NCI-H146 (cell line): ENCODE measurements at regions not wholly inside any gene's neighbourhood (a gene's known extent, or its start where the extent isn't known, plus 50 kb on each side); places are given as distances from the start of the nearest gene placed in this dataset.
"Not testable (repeated sequence)": the region's sequence is repeated elsewhere in the genome, so short reads cannot be mapped to it uniquely, and the experiment has no call there.

Experiments
- DNase-seq: peaks from one replicate; lab custom pipeline; 2025; lab: John Stamatoyannopoulos, UW

DNA sequence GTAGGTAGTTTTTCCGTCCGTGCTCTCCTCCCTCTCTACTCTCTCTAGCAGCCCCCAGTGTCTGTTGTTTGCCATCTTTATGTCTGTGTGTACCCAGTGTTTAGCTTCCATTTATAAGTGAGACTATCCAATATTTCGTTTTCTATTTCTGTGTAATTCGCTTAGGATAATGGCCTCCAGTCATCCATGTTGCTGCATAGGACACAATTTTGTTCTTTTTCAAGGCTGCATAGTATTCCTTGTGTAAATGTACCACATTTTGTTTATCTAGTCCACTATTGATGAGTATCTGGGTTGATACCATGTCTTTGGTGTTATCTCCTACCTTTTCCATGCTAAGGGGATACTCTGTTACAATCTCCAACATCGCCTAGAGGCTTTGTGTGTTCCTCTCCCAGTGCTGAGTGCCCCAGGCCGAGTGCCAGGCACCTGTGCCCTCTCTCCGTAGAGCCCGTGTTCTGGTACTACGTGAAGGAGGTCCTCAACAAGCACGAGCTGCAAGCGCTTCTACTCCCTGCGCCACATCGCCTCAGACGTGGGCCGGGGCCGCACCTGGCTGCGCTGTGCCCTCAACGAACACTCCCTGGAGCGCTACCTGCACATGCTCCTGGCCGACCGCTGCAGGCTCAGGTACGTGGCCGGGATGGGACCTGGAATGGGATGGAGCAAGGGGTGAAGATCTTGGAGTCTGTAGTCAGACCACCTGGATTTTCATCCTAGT is 51.0 kb downstream of the NPIPB11 start:
- DNase-seq = not testable (repeated sequence)

DNA sequence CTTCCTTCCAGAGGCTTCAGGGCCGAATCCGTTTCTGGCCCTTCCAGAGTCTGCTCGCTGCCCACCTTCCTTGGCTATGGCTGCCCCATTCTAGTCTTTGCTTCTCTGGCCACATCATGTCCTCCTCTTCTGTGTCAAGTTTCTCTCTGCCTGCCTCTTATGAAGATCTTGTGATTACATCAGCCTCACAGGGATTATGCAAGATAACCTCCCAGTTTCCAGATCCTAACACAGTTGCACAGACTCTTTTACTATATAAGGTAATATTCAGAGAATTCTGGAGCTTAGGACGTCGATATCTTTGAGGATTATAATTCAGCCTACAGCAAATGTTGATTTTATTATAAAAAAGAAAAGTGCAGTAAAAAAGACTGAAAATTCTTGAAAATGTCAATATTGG is 52.1 kb downstream of the NPIPB11 start:
- not testable (repeated sequence) for DNase-seq

DNA sequence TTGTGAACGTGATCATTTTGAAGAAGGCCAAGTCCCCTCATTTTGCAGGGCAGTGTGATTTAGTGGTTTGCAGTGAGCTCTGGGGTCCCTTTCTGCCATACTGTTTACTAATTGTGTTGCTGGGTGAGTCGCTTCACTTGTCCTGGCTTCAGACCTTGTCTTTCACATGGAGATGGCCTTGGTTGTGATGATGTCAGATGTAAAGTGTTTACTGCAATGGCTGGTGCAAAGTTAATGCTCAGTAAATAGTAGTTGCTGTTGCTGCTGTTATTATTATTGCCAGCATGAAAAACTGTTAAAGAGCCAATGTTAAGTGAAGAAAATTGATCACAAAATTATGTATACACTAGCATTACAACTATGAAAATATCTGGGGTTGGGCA is 53.9 kb downstream of the NPIPB11 start:
- DNase-seq = not testable (repeated sequence)

DNA sequence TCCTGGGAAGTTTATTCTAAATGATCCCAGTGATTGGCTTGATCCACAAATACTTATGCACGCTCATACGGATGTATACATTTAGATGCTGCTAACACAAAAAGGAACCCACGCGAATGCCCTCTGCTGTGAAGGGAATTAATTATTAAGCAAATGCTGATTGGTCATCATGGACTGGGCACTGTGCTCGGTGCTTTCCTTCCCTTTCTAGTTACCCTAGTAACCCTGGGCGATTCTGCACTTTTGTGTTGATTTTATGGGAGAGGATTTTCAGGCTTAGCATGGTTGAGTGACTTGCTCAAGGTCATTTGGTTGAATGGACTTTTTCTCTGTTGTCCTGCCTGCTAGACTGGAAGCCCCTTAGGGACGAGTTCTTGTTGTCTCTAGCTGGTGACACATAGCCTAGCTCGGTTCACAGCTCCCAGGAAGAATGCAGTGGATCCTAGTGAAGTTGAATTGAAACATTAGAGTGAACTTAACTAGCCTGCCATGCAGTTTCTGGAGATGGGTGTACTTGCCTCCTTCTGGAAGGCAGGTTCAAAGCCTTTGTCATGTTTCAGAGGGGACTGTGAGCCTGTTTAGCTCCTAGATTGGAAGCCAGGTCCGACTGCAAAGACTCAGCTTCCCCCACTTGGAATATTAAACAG is 54.4 kb downstream of the NPIPB11 start:
- DNase-seq = not testable (repeated sequence)

DNA sequence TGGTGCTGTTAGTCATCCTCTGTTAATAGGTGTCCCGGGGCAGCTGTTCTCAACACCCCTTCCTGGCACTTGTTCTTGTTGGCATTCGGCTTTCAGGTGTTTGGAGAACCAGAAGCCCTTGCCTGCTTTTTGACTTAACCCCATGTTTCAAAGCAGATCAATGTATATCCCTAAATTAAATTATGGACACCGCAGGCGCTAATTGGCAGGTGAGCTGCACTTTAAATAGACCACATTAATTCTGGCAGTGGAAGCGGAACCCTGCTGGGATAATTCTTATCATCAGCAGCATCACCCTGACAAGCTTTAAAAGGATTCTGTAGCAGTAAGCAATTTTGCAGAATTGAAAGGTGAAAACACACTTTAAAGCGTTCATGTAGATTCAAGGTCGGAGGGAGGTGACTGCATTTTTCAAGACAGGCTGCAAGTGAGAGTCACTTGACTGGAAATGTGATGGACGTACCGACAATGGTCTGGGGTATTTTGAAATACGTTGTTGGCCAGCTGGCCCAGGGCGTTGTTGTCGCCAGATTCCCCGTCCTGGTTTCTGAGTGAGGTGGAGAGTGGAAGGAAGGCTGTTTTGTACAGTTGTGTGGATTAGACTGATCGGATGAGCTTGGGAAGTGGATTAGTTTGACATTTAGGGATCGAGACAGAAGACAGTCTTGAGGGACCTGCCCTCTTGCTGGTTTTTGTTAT is 55.1 kb downstream of the NPIPB11 start:
- DNase-seq = peak; percentile 86

DNA sequence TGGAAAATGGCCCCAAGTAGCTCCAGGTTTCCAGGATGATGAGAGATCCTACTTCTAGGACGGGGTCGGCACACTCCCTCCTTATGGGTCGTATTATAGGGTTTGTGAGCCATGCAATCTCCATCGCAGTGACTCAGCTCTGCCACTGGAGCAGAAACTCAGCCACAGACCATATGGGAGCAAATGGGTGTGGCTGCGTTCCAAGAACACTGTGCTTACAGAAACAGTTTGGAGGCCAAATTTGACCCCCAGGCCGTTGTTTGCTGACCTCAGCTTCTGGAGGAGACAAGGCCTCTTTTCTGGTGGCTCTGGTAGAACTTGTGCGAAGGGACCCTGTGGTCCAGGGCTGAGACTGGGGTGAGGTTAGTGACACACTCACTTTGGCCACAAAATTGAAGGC is 56.5 kb downstream of the NPIPB11 start:
- DNase-seq = not testable (repeated sequence)

DNA sequence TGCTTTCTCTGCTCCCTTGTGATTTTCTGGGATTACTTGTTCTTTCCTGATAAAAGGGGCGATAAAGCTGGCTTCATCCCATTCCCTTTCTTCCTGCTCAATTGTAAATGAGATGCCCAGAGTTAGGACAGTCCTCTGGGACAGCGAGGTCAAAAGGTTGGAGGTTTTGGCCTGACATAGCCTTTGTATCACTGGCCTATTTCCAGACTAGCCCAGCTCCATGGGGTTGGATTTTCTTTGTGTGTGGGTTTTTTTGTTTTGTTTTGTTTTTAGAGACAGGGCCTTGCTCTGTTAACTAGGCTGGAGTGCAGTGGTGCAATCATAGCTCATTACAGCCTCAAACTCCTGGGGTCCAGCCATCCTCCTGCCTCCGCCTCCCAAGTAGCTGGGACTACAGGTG is 57.8 kb downstream of the NPIPB11 start:
- not testable (repeated sequence) for DNase-seq

DNA sequence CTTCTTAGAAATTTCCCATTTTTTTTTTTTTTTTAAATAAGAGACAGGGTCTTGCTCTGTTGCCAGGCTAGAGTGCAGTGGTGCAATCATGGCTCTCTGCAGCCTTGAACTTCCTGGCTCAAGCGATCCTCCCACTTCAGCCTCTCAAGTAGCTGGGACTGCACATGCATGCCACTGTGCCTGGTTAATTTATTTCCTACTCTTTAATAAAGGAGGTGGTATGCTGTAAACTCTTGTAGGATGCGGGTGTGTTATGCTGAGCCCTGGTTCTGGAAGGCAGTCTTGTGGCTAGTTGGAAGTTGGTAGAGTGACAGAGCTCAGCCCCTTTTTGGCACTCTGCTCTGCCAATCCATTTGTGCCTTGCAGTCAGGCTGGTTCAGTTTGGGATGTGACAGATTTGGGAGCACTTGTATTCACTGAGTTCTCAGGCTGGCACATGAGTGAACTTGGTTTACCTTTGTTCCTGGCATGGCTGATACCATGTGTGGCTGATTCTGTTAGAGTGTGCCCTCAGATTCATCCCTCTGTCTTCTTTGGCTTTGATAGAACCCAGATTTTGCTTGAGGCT is 58.3 kb downstream of the NPIPB11 start:
- not testable (repeated sequence) for DNase-seq

DNA sequence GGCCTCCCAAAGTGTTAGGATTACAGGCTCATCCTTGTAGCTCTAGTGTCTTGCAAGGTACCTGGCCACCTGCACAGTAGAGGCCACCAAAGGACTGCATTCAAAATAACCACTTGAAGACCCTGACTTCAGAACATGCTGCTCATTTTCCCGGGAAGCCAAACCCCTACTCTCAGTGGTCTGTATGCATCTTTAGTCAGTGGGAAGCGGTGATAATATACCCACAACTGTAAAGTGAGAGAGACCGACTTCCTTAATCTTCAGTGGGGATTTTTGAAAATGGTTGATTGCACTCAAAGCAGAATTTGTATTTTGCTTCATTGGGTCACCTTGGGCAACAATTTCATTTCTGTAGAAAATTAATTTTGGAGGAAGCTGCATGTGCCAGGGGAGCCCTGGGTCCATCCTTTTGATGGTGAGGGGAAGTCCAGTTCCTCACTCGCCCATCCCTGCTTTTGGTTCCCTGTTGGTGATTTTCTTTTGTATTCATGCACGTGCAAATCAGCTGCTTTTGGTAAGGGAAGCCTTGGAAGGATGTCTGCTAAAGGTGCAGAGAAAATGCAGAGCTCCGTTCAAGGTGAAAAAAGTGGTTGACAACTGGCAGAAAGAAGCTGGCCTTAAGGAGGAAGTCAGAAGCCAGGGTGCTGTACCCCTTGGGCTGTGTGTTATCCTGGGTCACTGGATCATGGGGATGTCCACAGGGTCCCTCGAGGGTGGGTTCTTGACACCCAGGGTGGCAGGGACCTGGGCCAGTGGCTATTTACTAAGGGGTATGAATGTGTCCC is 59.5 kb downstream of the NPIPB11 start:
- DNase-seq = not testable (repeated sequence)

DNA sequence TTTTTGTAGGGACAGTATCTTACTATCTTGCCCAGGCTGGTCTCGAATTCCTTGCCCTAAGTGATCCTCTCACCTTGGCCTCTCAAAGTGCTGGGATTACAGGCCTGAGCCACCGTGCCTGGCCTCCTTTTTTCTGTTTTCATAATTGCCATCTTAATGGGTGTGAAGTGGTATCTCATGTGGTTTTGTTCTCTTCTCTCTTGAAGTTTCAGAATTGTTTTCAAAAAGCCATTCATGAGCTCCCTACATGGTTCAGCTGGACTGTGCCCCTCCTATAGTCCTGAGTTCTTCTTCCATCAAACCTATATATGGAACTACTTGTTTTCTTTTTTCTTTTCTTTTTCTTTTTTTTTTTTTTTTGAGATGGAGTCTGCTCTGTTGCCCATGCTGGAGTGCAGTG is 60.3 kb downstream of the NPIPB11 start:
- DNase-seq = not testable (repeated sequence)

DNA sequence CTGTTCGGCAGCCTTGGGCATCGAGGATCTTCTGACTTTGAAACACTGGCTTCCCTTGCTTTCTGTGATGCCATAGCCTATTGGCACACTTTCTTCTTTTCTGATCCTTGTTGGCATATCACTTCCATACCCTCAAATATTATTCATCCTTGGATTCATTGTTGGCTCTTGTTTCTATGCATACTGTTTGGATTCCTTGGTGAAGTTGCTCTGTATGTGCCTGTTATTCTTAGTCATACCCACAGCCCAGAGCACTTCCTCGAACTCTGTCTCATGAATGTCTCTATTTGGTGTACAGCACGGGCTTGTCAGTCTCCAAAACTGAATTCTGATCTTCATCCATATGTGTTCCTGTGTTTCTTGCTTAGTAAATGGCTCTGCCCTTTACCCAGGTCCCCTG is 63.6 kb downstream of the NPIPB11 start:
- DNase-seq = not testable (repeated sequence)

DNA sequence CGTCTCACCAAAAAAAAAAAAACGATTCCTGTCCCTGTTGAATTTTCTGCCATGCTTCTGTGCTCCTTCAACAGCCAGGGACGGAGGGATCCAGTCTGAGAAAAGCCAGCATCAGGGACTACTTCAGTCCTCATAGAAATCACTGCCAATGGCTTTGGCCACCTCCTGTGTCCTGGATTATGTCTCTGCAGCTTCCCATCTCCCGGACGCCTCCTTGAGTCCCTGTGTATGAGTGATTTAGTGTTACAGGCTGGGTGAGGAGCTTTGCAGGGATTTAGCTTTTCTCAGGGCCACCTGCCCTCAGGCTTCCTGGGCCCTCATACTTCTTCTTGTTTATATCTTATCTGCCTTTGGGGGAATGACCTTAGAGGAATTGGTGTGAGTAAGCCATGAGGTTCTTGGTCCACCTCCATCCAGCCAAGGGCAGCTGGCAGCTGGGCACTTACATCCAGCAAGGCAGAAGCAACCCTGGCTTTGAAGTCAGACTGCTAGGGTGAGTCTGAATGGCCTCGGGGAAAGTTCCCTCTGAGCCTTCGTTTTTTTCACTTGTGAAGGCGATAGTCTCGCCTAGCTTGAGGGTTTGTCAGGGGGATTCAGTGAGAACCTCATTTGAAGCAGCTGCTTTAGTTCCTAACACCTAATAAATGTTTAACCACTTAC is 65.6 kb downstream of the NPIPB11 start:
- DNase-seq = not testable (repeated sequence)

DNA sequence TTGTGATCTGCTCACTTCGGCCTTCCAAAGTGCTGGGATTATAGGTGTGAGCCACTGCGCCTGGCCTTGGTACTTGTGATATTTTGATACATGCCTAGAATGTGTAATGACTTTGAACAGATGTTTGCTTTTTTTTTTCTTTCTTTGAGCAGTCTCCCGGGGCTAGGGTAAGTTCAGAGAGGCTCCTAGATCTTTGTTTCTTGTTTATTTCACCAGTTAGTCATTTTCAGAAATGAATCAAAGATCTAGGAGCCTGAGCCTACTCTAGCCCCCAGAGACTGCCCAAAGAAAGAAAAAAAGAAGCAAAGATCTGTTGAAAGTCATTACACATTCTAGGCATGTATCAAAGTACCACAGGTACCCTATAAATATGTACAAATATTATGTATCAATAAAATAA is 66.3 kb downstream of the NPIPB11 start:
- DNase-seq = not testable (repeated sequence)

DNA sequence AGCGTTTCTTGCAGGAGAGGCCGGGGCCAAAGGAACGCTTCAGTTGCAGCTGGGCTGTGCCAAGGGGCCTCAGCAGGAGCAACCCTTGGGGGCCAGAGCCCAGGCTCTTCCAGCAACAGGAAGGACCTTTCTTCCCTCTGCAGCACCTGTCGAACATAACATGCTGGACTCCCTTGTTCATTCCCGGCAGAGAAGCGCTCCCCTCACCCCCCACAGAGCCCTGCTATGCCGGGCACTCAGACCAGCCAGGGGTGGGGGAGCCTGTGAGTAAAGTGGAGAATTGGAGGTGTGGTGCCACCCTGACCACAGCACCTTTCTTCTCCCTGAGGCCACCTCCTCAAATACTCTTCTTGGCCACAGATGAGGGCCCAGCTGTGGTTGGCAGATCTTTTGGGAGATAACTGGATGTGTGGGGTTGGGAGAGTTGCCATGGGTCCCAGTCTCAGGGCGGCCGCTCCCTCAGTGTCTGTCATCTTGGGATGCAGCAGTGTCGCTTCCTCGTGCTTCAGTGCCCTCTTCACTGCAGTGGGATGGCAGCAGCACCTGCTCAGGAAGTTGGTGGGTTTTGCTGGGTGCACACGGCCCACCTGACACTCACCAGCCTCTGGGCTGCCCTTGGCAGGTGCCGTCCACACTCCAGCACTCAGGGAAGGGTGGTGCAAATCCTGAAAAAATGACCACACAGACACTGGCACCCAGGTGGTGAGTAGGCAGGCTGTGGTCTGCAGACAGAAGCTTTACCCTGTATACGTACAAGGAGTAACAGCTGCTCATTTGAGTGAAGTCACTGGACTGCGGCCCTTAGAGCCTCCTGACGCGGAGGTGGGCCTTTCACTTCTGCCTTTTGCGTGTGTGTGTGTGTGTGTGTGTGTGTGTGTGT is 67.5 kb downstream of the NPIPB11 start:
- DNase-seq = not testable (repeated sequence)

DNA sequence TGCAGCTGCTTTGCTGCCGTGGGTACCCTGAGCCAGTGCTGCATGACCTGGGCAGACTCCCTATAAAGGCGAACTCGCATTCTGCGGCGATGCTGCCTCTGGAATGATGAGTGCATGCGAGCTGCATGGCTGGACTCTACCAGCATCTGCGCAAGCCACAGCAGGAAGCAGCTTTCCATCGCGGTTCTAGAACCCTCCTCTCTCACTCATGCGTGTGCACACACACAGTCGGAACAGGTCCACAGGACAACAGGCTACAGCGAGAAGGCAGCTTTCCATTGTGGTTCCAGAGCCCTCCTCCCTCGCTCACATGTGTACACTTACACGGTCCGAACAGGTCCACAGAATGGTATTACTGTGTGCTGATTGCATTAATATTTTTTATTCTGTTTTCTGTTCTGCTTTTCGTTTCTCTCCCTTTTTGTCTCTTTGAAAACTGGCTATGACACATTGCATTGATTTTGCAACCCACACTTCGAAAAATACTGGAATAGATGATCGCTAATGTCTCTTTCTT is 69.1 kb downstream of the NPIPB11 start:
- DNase-seq = not testable (repeated sequence)

DNA sequence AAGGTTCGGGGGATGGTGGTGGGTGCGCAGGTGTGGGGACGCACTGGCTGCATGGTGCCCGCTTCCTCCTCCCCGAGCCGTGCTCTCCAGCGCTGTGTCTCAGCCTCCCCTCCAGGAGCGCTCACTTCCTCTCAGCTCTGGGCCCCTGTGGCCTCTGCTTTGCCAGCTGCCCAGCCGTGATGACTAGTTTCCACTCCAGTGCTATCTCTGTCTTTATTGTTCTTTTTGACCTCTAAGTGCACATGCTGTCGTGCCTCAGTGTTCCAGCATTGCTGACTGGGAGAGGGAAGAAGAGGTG is 71.0 kb downstream of the NPIPB11 start:
- DNase-seq = not testable (repeated sequence)

DNA sequence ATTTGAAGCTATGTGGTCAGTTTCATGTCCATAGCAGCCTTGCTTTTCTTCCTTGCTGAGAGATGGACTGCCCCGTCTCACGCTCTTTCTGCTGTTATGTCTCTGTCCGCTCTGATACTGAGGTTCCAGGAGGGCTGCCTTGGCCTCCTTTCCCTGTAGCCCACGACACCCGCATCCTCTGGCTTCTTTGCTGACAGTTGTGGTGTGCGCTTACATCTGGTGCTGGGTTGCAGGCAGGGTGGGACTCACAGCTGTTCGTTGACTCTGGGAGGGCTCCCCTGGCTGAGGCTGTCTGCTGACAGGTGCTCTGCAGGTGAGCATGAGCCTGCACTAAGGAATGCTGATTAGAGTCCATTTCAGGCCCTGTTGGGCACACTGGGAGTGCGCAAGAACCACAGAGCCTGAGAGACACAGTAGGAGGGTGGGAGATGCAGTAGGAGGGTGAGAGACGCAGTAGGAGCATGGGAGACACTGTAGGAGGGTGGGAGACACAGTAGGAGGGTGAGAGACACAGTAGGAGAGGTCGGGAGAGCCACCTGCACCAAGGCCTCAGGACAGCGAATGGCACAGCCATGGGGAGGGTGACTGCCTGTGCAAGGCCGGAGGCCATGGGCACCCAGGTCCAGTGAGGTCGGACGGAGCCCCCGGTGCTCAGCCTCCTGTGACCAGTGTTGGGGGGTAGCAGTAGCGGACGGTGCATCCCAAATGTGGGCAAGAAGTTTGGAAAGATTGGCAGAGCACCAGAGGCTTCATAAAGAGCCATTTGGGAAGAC is 71.5 kb downstream of the NPIPB11 start:
- not testable (repeated sequence) for DNase-seq

DNA sequence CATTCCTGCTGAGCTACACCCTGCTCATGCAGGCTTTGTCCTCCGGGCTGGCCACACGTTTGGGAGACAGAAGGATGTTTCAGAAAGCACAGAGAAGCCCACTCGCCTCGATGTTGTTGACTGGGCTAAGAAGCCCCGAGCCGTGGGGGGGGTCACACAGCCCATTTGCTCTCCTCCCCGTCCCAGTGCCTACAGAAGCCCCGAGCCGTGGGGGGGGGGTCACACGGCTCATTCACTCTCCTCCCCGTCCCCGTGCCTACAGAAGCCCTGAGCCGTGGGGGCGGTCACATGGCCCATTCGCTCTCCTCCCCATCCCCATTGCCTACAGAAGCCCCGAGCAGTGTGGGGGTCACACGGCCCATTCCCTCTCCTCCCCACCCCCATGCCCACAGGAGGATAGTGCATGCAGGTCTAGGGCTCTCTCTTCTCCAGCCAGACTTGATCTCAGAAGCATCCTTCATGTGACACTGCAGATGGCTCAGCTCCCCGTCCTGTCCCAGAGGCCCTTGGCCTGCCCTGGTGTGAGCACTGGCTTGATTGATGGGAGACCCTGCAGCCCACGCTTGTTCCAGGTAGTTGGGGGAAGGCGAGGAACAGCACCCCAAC is 72.9 kb downstream of the NPIPB11 start:
- not testable (repeated sequence) for DNase-seq

DNA sequence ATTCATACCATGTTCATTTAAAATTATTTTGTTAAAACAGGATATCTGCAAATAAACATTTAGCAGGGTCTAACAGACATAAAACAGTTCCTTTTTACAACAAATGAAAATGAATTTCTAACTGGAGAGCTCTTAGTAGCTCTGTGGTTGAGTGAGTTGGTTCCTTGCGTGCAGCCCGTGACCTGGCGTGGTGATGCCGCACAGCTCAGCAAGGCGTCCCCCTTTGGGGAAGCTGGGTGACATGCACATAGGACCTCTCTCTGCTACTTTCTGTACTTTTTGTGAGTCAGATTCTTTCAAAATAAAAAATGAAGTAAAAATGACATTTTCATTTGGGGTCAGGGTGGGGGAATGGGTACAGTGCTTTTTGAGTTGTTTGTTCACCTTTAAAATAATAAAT is 75.9 kb downstream of the NPIPB11 start:
- not testable (repeated sequence) for DNase-seq
